ENCODE measurements at regions not wholly inside any gene's neighbourhood (a gene's known extent, or its start where the extent isn't known, plus 50 kb on each side); places are given as distances from the start of the nearest gene placed in this dataset.

GRCh38 chr15:62809115-62809967 is 233.2 kb upstream of the TPM1 start:
- TF ChIP-seq CTCF (IDR thresholded peaks at IDR 0.05) (no peak), POLR2AphosphoS5 (IDR thresholded peaks at IDR 0.05) (no peak)
